Activated CD8-positive, alpha-beta memory T cell treated with anti-CD3 and anti-CD28 coated beads, Interleukin-2, amount 50 U/mL, for 24 hours (primary cell): ENCODE measurements at regions not wholly inside any gene's neighbourhood (a gene's known extent, or its start where the extent isn't known, plus 50 kb on each side); places are given as distances from the start of the nearest gene placed in this dataset.
"Not testable (repeated sequence)": the region's sequence is repeated elsewhere in the genome, so short reads cannot be mapped to it uniquely, and the experiment has no call there.

Experiments
- DNase-seq: peaks from one replicate; pipeline ENCODE4 v3.0.0-alpha.2; 2020; ENCODE audit errors: extremely low read depth

DNA sequence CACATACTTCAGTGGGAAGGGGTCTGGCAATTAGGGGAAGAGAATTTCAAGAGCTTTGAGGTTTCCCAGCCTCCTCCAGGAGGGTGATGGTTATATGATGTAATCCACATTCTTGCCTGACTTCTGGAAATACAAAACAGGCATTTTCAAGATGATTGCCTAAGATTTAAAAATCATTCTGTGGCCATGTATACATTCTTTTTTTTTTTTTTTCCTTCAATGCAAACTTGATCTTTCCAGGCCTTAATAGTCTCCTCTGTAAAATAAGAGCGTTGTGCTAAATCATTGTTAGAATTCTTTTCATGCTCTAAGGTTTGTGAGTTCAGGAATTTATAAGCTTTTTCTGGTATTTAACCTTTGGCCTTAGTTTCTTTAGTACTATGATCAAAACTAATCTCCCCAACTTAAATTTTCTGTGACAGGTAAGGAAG, 192.3 kb upstream of the HMCN1 start:
- DNase-seq = no peak

DNA sequence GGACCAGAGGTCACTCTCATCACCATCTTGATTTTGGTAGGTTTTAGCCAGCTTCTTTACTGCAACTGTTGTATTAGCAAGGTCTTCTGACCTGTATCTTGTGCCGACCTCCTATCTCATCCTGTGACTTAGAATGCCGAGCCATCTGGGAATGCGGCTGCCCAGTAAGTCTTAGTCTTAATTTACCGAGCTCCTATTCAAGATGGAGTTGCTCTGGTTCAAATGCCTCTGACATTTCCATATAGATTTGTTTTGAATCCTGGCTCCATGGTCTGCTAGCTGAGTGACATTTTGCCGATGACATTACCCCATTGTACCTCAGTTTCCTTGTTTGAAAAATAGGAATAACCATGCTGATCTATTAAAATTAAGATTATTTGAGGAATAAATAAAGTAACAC, 193.9 kb upstream of the HMCN1 start:
- DNase-seq = no peak

DNA sequence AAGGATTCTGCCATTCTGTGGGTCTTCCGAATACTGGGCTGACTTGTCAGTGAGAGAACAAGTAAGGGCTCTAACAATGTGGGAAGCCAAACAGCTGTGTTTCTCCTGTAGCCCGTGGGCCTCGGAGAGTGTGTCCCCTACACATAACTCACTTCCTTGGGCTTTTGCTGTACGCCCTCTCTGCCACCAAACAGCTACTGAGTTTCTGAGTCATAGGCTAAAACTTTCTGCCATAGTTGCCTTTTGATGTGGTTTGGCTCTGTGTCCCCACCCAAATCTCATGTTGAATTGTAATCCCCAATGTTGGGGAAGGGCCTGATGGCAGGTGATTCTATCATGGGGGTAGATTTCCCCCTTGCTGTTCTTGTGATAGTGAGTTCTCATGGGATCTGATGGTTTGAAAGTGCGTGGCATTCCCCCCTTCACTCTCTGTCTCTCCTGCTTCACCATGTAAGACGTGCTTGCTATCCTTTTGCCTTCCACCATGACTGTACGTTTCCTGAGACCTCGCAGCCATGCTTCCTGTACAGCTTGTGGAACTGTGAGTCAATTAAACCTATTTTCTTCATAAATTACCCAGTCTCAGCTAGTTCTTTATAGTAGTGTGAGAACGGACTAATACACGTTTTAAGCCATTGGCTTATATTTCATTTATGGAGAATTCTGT, 194.8 kb upstream of the HMCN1 start:
- no peak for DNase-seq

DNA sequence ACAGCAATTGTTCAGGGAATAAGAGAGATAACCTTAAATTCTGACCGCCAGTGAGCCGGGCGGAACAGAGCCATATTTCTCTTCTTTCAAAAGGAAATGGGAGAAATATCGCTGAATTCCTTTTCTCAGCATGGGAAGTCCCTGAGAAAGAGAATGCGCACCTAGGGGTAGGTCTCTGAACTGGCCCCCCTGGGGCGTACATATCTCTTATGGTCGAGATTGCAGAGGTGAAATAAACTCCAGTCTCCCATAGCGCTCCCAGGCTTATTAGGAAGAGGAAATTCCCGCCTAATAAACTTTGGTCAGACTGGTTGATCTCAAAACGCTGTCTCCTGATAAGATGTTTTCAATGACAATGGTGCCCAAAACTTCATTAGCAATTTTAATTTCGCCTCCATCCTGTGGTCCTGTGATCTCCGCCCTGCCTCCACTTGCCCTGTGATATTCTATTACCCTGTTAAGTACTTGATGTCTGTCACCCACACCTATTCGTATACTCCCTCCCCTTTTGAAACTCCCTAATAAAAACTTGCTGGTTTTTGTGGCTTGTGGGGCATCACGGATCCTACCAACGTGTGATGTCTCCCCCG, 195.8 kb upstream of the HMCN1 start:
- DNase-seq = not testable (repeated sequence)

DNA sequence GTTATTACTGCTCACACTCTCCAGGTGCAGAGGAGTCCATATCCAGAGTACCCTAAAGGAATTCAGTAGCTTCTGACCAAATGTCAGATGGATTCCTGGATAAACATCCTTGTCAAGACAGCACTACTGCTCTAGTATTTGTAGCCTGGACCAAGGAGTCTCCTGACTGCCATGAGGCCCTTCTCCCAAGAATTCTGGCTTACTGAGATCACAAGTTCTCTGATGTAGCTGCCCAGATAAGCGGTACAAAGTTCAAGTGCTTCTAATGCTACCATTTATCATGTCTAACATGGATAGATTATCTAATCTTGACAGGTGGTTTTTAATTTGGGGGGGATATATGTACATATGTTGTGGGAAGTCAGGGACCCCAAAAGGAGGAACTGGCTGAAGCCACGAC, 196.6 kb upstream of the HMCN1 start:
- no peak for DNase-seq

DNA sequence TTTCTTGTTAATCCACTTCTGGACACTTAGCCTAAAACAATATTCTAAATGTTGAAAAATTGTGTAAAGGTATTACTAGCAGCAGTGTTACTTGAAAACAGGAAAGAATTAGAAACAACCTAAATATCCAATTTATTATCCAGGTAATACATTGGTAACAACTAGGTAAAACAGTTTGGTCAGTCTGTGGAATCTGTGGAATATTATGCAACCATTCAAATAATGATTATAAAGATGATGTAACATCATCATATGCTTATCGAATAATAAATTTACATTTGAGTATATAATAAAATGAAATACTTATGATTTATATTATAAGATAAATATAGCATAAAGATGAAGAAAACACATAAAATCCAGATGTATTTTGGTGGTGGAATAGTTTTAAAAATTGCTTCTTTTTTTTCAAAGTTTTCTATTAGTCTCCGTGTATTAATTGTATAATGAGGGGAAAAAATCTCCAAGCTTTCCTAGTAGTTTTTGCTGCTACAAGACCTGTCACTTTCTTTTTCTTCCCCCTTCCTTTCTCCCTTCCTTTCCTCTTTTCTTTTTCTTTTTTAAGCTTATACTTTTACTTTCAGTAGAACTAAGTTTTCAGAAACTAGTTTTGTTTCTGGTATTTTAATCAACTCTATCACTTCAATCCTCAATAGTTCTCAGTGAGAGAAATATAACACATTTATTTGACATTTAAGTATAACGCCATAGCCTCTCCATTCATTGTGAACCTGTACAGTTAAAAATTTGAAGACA, 197.8 kb upstream of the HMCN1 start:
- no peak for DNase-seq

DNA sequence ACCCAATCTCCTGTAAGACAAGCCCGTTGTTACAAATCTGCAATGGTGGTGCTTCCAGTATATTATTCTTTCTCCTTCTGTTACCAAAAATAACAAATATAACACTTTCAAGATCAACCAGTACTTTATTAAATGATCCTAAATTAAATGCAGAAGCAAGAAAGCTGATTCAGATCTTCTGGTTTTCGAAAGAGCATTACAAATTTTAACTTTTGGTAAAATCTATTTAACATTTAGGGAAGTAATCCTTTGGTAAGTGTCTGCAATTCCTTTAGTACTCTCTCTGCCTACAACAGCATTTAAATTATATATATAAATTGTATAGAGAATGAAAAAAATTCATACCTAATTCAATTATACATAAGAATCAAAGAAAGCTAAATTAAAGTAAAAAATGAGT, 198.6 kb upstream of the HMCN1 start:
- DNase-seq = no peak

DNA sequence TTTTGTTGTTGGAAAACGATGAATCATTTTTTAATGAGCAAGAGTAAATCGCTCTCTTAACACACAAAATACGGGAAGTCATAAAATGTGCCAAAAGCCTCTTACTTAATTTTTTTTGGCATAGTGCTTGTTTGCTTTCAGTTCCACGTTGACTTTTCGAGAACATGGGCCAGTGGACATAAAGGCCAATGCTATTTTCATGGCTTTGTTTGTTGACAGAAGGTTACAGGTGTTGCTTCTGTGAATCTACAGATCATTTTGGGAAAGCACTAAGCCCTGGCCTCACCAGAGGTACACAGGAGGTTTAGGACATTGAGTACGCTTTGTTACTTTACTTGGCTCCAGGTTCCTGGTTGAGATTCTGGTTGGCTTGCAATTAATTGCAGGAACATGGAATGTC, 199.4 kb upstream of the HMCN1 start:
- no peak for DNase-seq

DNA sequence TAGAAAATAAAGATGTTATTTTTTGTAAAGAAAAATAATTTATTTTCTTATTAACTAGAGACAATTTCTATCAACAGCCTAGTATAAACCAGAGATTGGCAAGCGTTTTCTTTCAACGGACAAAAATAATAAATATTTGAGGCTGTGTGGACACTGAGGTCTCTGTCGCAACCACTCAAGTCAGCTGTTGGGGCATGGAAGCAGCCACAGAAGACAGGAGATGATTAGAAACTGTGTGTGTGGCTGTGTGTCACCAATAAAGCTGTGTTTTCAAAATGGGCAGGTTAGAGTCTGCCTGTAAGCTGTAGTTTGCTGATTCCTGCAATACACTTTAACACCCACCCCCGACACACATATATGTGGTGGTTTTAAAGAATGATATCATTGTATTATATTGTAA, 200.6 kb upstream of the HMCN1 start:
- DNase-seq = no peak

DNA sequence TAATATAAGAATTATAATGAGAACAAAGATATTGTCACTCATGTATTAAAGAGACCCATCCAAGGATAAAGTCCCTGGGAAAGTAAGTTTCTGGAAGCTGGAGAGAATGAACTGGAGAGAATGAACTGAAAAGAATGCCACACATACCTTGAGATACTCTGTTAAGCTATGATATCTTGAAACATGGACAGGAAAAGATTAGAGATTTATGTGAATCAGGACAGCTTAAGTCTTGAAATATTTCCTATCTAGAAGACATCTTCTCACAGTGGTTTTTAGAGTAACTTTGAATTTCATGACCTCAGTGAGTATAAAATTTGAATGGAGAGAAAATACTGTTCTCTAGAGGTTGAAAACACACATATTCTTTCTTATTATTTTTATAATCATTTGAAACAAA, 201.3 kb upstream of the HMCN1 start:
- no peak for DNase-seq

DNA sequence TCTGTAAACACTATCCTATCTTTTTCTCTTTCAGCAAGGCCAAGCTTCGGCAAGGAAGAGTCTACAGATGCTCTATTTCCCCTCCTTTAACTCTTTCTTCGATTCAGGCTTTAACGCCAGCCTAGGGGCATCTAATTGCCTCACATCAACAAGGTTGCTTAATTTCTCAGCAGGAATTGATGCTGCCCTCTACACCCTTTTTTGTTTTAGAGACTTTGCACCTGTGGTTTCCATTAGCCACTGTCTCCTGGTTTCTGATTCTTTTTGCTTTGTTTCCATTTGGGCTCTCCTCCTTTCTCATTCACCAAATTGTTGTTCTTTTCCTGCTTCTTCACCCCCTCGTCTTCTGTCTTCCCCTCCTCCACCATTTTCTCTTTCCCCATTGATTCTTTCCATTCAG, 202.4 kb upstream of the HMCN1 start:
- no peak for DNase-seq

DNA sequence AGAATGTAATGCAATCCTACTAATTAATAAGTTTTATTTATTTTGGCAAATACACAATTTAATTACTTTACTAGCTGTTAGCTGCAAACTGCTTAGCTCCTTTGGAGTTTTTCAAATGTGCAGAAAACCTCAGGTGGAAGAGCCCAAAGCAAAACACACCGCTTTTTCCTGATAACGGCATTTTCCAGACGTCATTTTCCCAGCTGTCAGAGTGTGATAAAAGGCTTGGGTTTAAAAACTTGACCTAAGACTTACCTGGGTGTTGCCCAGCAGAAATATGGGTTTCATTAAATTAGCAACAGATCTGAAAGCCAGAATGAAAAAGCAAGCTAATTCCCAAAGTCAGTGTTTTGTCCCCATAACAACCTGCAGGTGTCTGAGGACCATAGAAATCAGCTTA, 204.0 kb upstream of the HMCN1 start:
- no peak for DNase-seq

DNA sequence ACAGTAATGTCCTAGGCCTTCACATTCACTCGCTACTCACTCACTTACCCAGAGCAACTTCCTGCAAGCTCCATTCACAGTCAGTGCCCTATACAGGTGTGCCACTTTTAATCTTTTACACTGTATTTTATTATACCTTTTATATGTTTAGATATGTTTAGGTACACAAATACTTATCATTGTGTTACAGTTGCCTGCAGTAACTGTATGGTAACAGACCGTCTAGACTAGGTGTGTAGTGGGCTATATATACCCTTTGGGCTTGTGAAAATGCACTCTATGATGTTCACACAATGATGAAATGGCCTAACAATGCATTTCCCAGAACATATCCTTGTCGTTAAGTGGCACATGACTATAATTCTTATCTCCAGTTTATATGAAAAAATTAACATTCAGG, 204.5 kb upstream of the HMCN1 start:
- no peak for DNase-seq

DNA sequence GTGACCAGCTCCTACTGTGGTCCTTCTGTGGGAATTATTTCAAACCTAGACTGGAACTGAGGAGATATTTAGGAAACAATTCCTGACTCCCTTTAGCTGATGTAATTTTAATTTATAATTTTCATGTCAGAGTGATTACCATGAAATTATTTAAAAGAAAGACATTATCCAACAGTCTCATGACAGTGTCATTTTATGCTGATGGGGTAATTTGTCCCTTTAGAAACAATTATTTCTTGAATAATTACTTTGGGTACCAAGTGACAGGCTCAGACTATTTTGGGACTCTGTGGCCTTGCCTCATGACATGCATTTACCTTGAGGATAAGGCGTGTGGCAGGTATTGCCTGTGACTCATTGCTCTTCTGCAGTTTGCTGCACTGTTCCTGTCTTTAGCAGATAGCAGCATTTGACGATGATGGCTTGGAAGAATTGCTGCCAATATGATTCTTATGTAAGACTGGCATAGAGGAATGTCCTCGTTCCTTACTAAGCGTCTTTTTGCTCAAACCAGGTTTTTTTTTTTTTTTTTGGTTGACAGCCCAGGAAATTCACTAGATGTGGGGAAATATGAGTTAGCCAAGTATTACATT, 206.0 kb upstream of the HMCN1 start:
- no peak for DNase-seq

DNA sequence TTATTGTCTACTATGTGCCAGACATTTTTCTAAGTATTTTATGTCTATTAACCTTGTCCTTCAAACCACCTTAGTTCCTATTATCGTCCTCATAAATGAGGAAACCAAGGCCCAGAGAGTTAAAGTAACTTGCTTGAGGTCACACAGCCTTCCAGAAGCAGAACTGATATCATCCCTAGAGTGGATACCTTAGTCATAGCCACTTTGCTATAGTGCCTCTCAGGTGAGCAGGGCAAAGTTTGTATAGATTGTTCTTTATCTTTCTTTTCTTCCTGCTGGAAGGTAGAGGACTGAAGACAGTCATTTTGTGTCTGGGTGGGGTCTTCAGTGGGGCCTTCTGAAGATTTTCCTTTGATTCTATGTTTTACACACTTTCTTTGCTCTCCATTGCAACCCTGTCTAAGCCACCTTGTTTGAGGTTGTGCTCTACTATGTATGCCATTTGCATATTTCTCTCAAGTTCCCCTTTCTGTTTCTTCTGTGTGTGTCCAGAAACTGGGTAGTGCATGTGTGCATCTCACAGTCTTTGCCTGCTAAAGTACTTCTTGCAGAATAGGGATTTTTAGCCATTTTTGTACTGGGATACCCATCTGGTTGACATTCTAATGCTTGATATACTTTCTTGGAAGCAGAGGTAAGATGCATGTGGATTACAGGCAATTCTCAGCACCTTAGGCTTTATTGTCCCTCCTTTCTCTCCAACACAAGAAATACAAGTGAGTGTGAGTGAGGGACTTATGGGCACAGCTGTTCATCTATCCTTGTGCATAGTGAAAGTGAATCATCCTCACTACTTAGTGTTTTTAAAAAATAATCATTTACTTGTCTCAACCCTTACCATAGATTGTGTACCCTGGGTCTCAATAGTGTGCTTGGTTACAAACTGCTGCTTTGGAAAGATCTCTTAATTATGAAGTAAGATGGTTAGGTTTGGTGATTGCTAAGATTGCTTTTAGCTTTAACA, 207.6 kb upstream of the HMCN1 start:
- no peak for DNase-seq

DNA sequence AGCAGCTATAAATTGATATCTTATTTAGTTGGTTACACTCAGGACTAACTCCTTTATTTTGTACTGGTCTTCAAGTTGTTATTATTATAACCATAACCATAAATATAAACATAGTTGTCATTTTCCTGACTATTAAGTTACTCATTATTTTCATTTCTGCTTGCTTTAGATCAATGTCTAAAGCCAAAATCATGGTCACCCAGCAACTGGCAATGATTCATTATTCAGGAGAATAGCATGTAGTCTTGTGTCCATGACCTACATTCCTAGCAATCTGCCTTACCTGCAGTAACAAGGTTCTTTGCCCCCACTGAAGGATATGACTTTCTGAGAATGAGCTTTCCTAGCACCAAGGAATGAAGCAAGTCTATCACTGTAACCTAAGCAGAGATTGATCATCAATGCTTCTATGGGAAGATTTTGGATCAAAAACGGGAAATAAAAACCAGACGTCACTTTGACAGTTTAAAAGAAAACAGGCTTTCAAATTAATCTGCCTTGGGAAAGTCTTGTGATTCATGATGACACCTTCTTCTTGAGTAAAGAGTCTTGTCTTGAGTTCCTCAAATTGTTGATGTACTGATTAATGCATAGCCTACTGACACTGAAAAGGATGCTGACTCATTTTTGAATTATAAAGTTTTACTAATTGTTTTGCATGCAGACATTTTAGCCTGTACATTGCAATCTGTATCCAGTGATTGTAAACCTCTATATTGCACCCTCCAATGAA, 203.3 kb upstream of the IVNS1ABP start:
- DNase-seq = no peak

DNA sequence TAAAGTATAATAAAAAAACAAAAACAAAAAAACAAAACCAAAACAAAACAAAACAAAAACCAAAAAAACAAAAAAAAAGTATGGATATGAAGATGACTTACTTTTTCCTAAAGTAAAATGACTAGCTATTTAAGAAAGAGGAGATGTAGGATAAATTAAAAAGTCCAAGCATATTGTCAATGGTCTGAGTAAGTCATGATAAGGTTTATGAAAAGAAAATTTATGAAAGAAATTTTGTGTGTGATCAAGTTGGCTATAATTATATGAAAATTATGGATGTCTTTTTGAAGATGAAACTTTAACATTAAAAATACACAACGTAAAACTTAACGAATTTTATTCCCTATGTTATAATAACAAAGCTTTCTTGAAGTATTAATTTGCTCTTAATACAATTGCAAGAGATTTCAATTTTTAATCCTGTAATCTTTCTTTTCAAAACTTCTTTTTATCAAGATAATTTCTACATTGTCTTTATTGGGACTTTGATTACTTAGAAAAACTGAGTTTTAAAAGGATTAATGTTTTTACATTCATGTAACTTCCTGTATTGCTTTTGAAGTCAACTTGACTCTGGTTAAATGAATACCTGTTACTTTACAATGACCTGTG, 200.9 kb upstream of the IVNS1ABP start:
- no peak for DNase-seq

DNA sequence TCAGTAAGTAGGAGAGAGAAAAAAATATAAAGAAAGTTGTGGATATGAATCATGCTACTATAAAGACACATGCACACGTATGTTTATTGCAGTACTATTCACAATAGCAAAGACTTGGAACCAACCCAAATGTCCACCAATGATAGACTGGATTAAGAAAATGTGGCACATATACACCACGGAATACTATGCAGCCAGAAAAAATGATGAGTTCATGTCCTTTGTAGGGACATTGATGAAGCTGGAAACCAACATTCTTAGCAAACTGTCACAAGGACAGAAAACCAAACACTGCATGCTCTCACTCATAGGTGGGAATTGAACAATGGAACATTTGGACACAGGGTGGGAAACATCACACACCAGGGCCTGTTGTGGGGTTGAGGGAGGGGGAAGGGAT, 200.3 kb upstream of the IVNS1ABP start:
- not testable (repeated sequence) for DNase-seq

DNA sequence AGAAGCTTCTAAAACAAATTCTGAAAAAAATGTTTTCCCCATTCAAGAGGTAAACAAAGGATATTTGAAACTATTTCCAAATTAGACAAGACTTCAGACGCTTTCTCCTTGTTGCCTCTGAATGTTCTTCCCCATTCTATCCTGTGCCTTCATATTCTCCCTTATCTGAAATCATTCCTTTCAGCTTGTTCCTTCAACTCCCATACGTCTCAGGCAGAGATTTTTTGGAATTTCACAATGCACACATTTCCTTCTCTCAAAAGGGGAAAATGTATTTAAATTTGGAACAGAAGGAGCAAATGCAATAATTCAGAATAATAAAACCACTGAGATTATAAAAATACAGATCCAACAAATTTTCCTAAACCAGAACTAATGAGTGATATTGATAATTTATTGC, 198.7 kb upstream of the IVNS1ABP start:
- no peak for DNase-seq

DNA sequence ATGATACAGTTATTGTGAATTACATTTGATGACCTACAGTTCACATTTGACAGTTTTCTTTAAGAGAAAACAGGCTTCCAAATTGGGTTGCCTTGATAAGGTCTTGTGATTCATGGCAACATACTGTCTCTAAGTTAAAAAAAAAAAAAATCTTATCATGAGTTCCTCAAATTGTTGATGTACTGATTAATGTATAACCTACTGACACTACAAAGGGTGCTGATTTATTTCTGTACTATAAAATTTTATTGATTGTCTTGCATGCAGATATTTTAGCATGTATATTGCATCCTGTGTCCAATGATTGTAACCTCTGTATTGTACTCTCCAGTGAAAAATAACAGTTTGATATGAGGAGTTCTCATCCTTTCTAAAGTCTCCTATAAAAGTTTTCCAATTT, 197.3 kb upstream of the IVNS1ABP start:
- no peak for DNase-seq

DNA sequence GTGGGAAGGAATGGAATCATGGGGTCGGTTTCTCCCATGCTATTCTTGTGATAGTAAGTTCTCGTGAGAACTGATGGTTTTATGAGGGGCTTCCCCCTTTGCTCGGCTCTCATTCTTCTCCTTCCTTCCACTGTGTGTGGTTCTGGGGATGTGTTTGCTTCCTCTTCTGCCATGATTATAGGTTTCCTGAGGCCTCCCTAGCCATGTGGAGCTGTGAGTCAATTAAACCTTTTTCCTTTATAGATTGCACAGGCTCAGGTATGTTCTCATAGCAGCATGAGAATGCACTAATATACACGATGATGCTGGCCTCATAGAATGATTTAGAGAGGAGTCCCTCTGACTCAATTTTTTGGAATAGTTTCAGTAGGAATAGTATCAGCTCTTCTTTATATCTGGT, 195.4 kb upstream of the IVNS1ABP start:
- DNase-seq = no peak
